ENCODE measurements at regions not wholly inside any gene's neighbourhood (a gene's known extent, or its start where the extent isn't known, plus 50 kb on each side); places are given as distances from the start of the nearest gene placed in this dataset.

DNA sequence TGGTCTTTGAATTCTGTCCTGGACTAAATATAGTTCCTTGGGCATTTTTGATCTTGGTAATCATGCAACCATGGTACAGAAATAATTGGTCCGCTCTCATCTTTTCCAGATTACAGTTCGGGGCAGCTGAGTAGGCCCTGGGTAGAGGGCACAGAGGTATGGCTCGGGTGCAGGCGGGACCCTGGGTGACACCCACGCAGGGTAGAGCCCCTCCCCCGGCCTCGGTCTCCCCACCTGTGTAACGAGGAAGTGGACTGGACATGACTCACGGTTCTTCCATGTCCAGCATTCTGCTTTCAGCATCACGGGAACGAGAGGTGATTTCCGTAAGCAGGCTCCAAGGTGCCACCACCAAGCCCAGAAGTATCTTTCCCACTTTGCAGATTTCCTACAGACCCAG lies 91.0 kb upstream of the DIO3 start:
- Histone ChIP-seq H3K4me2 (ENCODE audit: insufficient read depth, low read length) (no peak overlapping the region), H2AFZ (ENCODE audit: low read depth, low read length) (no peak overlapping the region), H4K20me1 (replicated peaks; ENCODE audit: control insufficient read depth, extremely low read depth, insufficient read depth, low read length) (no peaks in the 10 kb centered on the region), H3K27ac (ENCODE audit: insufficient read depth, low read depth, low read length) (no peak overlapping the region), H3K4me1 (ENCODE audit: control insufficient read depth, extremely low read depth, insufficient read depth, low read length) (no peaks in the 10 kb centered on the region), H3K36me3 (ENCODE audit: control insufficient read depth in 2 of 2, extremely low read depth in 1 of 2, insufficient read depth in 2 of 2, low read length in 2 of 2) (no peaks in the 10 kb centered on the region), H3K4me3 (replicated peaks in 1 of 3; ENCODE audit: insufficient read depth in 1 of 3, low read depth in 1 of 3, low read length in 3 of 3) (no peak overlapping the region), H3K79me2 (ENCODE audit: control insufficient read depth, insufficient read depth, low read length) (no peaks in the 10 kb centered on the region), H3K9ac (replicated peaks; ENCODE audit: extremely low read depth, insufficient read depth, low read length) (no peak overlapping the region), H3K9me1 (replicated peaks; ENCODE audit: control insufficient read depth, extremely low read depth, insufficient read depth, low read length) (no peaks in the 10 kb centered on the region), H3K27me3 (ENCODE audit: control insufficient read depth in 2 of 2, insufficient read depth in 2 of 2, low read length in 2 of 2) (no peaks in the 10 kb centered on the region), H3K9me3 (replicated peaks; ENCODE audit: control insufficient read depth, insufficient read depth, low read length) (no peaks in the 10 kb centered on the region)
- intact Hi-C loops (cut with micrococcal nuclease) (no loop called here), dilution Hi-C loops (cut with MboI; ENCODE audit: extremely low pct_ligation_motif_present, low sequenced_read_pairs) (no loop called here)
- POLR2A ChIA-PET: no interaction called here
- CTCF ChIA-PET: no interaction called here
- no peak for FAIRE-seq
- no TSS peak for BruUV-seq (replicated peaks)
- no peak for DNase-seq (ENCODE audit: low read depth, low spot score)
- TF ChIP-seq, protein P1, sequence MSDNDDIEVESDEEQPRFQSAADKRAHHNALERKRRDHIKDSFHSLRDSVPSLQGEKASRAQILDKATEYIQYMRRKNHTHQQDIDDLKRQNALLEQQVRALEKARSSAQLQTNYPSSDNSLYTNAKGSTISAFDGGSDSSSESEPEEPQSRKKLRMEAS (IDR thresholded peaks at IDR 0.05; ENCODE audit: insufficient read depth, insufficient read length): no peak
- no peak for TF ChIP-seq JUN (IDR thresholded peaks at IDR 0.05; ENCODE audit: borderline replicate concordance, insufficient read depth, insufficient read length, low read depth)
- TF ChIP-seq EZH2 (IDR thresholded peaks at IDR 0.05; ENCODE audit: borderline replicate concordance, low read depth, low read length, severe bottlenecking): no peak
- TF ChIP-seq GATA2 (IDR thresholded peaks at IDR 0.05; ENCODE audit: insufficient read depth, insufficient read length, low read depth, low read length): no peak
- TF ChIP-seq POLR2A (IDR thresholded peaks at IDR 0.05; ENCODE audit: low read depth, low read length): no peak
- TF ChIP-seq FOS (IDR thresholded peaks at IDR 0.05; ENCODE audit: borderline replicate concordance, insufficient read depth, low read length): no peak
- TF ChIP-seq MYC (IDR thresholded peaks at IDR 0.05; ENCODE audit: low read depth, low read length): no peak
- no peak for TF ChIP-seq POLR2AphosphoS5 (IDR thresholded peaks at IDR 0.05; ENCODE audit: insufficient read depth, low read depth, low read length)
- TF ChIP-seq, protein P2, sequence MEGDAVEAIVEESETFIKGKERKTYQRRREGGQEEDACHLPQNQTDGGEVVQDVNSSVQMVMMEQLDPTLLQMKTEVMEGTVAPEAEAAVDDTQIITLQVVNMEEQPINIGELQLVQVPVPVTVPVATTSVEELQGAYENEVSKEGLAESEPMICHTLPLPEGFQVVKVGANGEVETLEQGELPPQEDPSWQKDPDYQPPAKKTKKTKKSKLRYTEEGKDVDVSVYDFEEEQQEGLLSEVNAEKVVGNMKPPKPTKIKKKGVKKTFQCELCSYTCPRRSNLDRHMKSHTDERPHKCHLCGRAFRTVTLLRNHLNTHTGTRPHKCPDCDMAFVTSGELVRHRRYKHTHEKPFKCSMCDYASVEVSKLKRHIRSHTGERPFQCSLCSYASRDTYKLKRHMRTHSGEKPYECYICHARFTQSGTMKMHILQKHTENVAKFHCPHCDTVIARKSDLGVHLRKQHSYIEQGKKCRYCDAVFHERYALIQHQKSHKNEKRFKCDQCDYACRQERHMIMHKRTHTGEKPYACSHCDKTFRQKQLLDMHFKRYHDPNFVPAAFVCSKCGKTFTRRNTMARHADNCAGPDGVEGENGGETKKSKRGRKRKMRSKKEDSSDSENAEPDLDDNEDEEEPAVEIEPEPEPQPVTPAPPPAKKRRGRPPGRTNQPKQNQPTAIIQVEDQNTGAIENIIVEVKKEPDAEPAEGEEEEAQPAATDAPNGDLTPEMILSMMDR (IDR thresholded peaks at IDR 0.05; ENCODE audit: extremely low read depth in 1 of 2, insufficient read depth in 1 of 2, low read depth in 1 of 2, low read length in 2 of 2): no peak

Data from endothelial cell of umbilical vein (primary cell).